ENCODE measurements at regions not wholly inside any gene's neighbourhood (a gene's known extent, or its start where the extent isn't known, plus 50 kb on each side); places are given as distances from the start of the nearest gene placed in this dataset.

DNA sequence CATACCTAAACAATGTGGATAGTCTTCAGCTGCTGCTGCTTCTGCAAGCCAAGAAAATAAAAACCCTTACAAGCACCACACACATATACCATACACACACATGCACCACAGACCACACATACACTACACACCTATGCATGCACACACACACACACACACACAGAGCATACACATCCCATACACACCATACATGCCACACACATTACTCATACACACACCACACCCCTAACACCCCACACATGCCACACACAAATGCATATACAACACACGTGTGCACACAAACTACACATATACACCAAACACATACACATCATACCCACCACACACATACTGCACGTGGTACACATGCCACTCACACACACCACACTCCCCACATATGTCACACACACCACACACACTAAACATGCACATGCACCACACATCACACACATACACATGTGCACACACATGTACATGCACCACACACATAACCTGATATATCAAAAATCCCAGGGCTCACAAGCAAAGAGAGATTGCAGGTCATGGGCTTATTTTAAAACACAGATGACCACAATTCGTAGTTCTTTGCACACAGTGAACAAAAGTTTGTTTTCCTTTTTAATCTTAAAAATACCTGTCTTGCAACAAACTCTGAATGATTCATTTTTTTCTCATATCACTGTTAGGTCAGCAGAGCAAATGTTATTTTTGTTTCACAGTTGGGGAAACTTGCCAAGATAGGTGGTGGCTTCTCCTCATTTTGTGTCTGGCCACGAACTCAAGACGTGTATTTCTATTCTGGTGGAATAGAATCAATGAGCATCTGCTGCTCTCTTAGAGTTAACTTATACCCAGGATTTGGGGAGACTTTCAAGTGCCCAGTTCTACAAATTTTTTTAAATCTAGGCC lies 456.6 kb downstream of the FGF9 start:
- TF ChIP-seq, protein P1, sequence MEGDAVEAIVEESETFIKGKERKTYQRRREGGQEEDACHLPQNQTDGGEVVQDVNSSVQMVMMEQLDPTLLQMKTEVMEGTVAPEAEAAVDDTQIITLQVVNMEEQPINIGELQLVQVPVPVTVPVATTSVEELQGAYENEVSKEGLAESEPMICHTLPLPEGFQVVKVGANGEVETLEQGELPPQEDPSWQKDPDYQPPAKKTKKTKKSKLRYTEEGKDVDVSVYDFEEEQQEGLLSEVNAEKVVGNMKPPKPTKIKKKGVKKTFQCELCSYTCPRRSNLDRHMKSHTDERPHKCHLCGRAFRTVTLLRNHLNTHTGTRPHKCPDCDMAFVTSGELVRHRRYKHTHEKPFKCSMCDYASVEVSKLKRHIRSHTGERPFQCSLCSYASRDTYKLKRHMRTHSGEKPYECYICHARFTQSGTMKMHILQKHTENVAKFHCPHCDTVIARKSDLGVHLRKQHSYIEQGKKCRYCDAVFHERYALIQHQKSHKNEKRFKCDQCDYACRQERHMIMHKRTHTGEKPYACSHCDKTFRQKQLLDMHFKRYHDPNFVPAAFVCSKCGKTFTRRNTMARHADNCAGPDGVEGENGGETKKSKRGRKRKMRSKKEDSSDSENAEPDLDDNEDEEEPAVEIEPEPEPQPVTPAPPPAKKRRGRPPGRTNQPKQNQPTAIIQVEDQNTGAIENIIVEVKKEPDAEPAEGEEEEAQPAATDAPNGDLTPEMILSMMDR (IDR thresholded peaks at IDR 0.05; ENCODE audit: insufficient read depth, low read depth, low read length): no peak
- TF ChIP-seq EZH2 (IDR thresholded peaks at IDR 0.05; ENCODE audit: insufficient read depth, low read length): no peak
